Stimulated activated CD4-positive, alpha-beta T cell treated with anti-CD3 and anti-CD28 coated beads, Interleukin-2, amount 100 ng/mL, for 48 hours (primary cell): ENCODE measurements at regions not wholly inside any gene's neighbourhood (a gene's known extent, or its start where the extent isn't known, plus 50 kb on each side); places are given as distances from the start of the nearest gene placed in this dataset.
A peak's percentile ranks its signal among the peaks of the same experiment; 100 is the strongest.
"Not testable (repeated sequence)": the region's sequence is repeated elsewhere in the genome, so short reads cannot be mapped to it uniquely, and the experiment has no call there.

Experiments
- DNase-seq, 2 donors: peaks; one replicate each; pipeline ENCODE4 v3.0.0-alpha.2; 2020

DNA sequence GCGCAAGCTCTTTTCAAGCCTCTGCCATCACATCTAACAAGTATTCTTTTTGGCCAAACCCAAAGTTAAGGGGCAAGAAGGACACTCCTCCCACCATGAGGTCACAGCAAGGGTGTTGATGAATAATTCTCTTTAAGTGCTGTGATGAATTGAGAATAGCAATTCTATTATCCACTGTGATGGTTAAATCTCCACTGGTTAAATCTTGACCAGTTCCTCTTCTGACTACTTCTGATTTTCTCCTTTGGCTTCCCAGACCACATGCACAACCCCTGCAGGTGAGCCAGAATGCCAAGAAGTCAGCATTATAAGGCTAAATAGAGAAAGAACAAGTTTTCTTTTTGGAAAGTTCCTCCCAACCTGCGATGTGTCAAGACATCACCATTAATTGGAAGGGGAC lies 90.6 kb upstream of the BCL2L14 start:
- DNase-seq, result no peak

DNA sequence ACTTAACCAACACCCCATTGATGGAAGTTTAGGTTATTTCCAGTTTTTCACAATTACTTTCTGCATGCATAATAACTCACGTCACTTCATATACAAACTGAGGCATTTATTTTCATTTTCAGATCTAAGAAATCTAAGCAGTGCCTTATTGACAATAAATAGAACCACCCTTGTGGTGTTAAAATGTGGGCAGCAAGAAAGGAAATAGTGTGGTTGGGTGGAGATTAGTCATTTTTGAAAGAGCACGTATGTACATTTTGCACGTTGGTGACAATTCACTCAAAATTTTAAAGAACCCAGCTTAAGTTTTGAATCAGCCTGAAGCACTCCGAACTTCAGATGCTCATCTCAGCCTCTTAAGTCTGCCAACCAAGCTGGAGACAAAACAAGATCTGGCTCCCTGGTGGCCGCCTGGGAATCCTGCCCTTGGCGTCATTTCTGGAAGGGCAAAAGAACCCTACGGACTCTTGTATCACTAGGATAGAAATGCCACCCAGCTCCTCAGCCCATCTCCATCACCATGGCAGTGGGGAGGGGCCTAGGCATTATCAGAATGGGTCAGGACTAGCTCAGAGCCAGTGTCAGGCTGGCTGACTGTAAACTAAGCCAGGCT lies 89.5 kb upstream of the BCL2L14 start:
- DNase-seq, result peak; percentile 40 to 41

DNA sequence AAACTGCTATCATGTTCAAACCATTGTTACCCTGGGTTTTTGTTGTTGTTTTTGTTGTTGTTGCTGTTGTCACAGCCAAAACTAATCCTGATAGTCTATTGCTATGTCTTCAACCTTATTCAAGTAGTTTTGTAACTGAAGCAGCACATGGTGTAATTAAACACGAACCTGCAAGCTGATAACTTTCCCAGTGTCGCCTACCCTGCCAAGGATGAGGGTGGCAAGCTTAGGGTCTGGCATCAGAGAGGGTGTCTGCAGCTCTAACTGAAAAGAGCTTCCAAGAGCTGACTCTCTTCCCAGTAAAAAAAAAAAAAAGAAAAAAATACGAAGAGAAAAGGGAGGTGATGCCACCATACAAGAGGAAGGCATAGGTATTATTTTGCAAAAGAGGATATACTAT lies 86.3 kb upstream of the BCL2L14 start:
- no peak for DNase-seq

DNA sequence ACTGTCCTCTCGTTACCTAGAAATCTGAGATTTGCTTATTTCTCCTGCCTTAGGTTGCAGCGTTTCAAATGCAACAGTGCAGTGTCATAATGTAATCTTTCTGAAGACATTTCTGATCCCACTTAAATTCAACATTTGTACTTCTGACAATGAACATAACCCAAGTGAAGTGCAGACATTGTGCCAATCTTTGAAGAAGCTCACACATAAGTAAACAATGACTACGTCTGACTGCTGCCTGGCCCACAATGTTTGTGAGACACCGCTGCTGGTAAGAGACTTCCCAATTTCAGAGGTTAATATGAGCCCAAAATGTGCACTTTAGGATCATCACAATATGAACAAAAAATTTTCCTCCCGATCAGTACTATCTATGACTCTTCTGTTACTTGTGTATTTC lies 84.6 kb upstream of the BCL2L14 start:
- DNase-seq, result no peak

GRCh38 chr12:11987901-11988300 lies 82.8 kb upstream of the BCL2L14 start:
- no peak for DNase-seq

GRCh38 chr12:11991604-11992003 lies 79.1 kb upstream of the BCL2L14 start:
- no peak for DNase-seq

DNA sequence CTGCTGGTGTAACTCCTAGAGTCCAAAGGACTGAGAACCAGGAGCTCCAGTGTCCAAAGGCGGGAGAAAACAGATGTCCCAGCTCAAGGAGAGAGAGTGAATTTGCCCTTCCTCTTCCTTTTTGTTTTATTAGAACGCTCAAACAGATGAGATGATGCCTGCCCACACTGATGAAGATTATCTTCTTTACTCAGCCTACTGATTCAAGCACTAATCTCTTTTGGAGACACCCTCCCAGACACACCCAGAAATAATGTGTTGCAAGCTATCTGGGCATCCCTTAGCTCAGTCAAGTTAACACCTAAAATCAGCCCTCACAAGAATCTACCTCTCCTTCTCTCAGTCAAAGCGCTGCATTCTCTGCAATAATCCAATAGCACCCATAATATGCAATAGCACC lies 78.2 kb upstream of the BCL2L14 start:
- no peak for DNase-seq

- DNase-seq, result not testable (repeated sequence)
Observed at GRCh38 chr12:11998307-11998943, 72.3 kb upstream of the BCL2L14 start.

- no peak for DNase-seq
Observed at GRCh38 chr12:11998944-11999315, 71.8 kb upstream of the BCL2L14 start.

DNA sequence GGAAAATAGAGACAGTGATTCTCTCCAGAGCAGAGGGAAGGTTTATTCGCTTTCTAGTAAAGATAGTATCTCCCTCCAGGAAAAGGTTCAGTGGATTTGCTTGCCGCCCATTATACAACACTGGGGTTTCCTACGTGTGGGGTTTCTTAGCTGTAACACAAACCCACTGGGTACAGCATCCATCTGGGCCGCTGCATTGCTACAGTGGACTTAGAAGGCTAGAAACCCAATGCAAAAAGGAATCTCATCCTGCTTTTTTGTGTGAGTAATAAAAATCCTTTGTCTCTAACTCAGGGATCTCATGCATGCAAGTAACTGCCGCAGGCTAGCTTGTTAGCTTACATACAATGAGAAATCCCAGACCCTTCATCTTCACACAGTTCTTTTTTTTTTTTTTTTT lies 67.1 kb upstream of the BCL2L14 start:
- DNase-seq, result no peak

DNA sequence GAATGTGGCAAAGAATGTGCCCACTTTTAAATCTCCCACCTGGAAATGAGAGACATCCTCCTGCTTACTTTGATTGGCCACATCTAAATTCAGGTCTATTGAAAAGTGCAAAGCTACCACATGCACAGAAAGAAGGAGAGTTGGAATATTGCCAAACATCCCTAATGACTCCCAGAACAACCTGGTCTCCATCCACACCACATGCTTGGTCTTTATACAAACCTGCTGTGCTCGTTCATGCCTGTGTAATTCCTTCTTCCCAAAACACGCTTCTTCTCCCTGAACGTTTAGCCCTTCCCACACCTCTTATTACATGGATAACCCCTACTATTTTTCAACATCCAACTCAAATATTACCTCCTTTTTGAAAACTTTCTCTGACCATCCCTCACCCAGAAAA lies 66.2 kb upstream of the BCL2L14 start:
- no peak for DNase-seq

DNA sequence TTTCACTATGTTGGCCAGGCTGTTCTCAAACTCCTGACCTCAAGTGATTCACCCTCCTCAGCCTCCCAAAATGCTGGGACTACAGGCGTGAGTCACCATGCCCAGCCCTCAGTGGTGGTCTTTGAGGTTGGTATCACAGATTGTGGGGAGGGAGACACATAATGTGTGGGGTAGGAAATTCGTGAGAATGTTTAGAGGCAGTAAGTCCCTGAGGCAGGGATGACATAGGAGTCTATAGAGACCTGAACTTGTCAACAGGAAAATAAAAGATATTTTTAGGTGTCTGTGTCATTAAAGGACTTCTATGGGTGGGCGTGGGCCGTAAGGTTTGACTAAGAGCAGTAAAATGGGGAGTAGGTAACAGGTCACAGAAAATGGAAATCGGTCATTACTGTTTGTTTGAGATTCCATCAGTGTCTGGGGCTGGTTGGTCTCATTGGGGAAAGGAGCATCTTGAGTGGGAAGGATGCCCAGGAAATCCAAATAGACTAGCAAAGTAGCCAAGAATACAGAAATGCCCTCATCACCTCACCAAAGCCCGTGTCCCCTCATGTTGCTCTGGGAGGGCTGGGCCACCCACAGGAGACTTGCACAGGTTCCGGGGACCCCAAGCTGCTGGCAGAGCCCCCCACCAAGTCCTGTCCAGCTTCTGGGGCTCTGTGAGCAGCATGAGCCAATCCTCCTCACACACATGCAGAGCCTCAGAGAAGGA lies 63.6 kb upstream of the BCL2L14 start:
- peak; percentile 68 to 72 for DNase-seq

DNA sequence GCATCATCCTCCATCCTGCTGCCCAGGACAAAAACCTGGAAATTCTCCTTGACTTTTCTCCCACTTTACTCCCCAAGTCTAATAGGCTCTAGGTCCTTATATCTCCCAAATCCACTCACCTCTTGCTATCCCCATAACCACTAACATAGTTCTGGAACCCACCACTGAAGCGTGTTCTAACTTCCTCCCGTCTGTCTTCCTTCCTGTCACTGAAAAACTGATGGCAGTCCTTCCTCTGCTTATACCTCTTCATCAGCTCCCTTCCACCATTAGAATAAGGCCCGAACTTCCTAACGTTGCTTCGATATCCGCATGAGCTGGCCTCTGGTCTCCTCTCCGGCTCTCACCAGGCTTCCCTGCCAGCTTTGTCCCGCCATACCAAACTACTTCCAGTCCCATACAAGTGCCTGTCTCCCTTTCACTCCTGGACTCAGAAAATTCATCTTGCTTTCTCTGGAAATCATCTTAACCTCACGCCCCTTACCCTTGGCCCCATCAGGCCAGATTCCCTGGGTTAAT lies 63.0 kb upstream of the BCL2L14 start:
- DNase-seq, result no peak

GRCh38 chr12:12008232-12008850 lies 62.4 kb upstream of the BCL2L14 start:
- DNase-seq, result peak; percentile 53 to 63

- DNase-seq, result peak; percentile 53
Observed at GRCh38 chr12:12008931-12009611, 61.7 kb upstream of the BCL2L14 start.

GRCh38 chr12:12009749-12010276 lies 60.9 kb upstream of the BCL2L14 start:
- peak; percentile 32 to 43 for DNase-seq

- DNase-seq, result peak; percentile 60 to 61
Observed at GRCh38 chr12:12010277-12011039, 60.3 kb upstream of the BCL2L14 start.

- no peak for DNase-seq
Observed at GRCh38 chr12:12011880-12012260, 58.9 kb upstream of the BCL2L14 start.

GRCh38 chr12:12015073-12015685 lies 55.6 kb upstream of the BCL2L14 start:
- DNase-seq, result no peak

GRCh38 chr12:12016284-12017100 lies 54.2 kb upstream of the BCL2L14 start:
- DNase-seq, result peak in 1 of 2 donors; percentile 32

DNA sequence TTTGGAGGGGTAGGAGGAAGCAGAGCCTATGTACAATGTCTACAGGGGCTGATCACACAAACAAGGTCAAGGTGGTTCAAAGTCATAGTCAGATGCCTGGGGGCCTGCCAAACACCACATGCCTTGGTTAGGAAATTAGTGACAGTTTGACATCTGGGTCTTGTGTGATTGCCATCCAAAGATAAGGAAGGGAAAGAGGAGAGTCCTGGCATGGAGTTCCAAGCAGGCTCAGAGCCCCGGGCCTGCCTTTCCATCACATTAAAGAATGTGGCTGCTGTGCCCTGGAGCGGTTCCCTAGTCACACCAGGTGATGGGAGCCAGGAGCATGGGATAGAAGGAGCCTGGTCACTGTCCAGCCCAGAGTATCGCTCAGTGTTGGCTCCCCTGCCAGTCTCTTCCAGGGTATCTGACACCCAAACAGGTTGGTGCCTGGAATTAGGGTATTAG lies 53.6 kb upstream of the BCL2L14 start:
- no peak for DNase-seq
